Mucosa of descending colon (tissue), 3 donors: ENCODE measurements at regions not wholly inside any gene's neighbourhood (a gene's known extent, or its start where the extent isn't known, plus 50 kb on each side); places are given as distances from the start of the nearest gene placed in this dataset.

Experiments used
- ATAC-seq: fragments of 200-7000 bp; cut with Tn5 transposase; one replicate; pipeline ENCODE4 v1.9.1; 2020; ENCODE audit warnings: mild to moderate bottlenecking, moderate library complexity
- DNase-seq, 3 donors: peaks; one replicate each; pipeline ENCODE4 v3.0.0-alpha.2; 2020
- H3K36me3 ChIP-seq: fragments of 200-600 bp; one replicate; pipeline ENCODE4 v1.8.0; 2021; ENCODE audit warnings: low read depth, mild to moderate bottlenecking
- H3K4me1 ChIP-seq: fragments of 200-600 bp; one replicate; pipeline ENCODE4 v1.8.0; 2021; ENCODE audit warnings: low read depth, mild to moderate bottlenecking
- H3K4me3 ChIP-seq: fragments of 200-600 bp; one replicate; pipeline ENCODE4 v1.8.0; 2021; ENCODE audit warnings: mild to moderate bottlenecking
- H3K9me3 ChIP-seq: fragments of 200-600 bp; one replicate; pipeline ENCODE4 v1.8.0; 2021; ENCODE audit warnings: mild to moderate bottlenecking
- intact Hi-C, 2 donors: fragments of 100-400 bp; cut with DNase I in 1 of 2; cut with micrococcal nuclease in 1 of 2; formaldehyde crosslinking; loops; one replicate each; pipeline versions ENCODE4 v1.11.0 to v1.11.1; 2022; cut with DNase I, micrococcal nuclease
- TF ChIP-seq, protein P1 (sequence below): fragments of 200-600 bp; IDR thresholded peaks from one replicate; pipeline ENCODE4 v1.8.0; 2022; ENCODE audit warnings: antibody characterized with exemption, mild to moderate bottlenecking
- donor health status: DM: no; HTN: no; CAD: no; lungs with moderate emphysema.
- donor health status: DM: no; HTN: no; CAD: no.
- donor health status: DM: no; HTN: yes; CAD: no.

DNA sequence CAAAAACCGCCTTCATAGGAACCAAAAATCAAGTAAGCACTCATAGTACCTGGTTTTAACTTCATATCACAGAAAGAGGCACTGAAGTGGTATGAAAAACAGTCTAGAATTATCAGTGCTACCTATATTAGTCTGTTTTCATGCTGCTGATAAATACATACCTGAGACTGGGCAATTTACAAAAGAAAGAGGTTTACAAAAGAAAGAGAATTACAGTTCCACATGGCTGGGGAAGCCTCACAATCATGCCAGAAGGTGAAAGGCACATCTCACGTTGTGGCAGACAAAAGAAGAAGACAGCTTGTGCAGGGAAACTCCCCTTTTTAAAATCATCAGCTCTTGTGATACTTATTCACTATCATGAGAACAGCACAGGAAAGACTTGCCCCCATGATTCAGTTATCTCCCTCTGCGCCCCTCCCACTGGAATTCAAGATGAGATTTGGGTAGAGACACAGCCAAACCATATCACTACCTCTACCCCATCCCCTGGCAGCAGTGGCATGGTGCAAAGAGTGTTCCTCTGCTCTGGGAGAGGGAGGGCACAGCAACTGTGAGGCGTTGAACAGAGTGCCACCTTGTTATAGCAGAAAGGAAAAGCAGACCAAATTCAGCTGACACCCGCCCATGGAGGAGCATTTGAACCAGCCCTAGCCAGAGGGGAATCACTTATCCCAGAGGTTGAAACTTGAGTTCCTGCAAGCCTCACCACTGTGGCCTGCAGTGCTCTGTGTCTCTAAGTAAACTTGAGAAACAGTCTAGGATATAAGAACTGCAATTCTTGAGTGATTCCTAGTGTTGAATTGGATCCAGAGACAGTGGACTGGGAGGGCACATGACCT is 61.9 kb upstream of the PTPRZ1 start:
- TF ChIP-seq, protein P1, sequence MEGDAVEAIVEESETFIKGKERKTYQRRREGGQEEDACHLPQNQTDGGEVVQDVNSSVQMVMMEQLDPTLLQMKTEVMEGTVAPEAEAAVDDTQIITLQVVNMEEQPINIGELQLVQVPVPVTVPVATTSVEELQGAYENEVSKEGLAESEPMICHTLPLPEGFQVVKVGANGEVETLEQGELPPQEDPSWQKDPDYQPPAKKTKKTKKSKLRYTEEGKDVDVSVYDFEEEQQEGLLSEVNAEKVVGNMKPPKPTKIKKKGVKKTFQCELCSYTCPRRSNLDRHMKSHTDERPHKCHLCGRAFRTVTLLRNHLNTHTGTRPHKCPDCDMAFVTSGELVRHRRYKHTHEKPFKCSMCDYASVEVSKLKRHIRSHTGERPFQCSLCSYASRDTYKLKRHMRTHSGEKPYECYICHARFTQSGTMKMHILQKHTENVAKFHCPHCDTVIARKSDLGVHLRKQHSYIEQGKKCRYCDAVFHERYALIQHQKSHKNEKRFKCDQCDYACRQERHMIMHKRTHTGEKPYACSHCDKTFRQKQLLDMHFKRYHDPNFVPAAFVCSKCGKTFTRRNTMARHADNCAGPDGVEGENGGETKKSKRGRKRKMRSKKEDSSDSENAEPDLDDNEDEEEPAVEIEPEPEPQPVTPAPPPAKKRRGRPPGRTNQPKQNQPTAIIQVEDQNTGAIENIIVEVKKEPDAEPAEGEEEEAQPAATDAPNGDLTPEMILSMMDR = no peak
- ATAC-seq (no peak), DNase-seq (no peak)
- Histone ChIP-seq H3K4me3 (no peak overlapping the region), H3K36me3 (no peaks in the 10 kb centered on the region), H3K9me3 (peaks cover 4% of the 10 kb centered on the region), H3K4me1 (no peaks in the 10 kb centered on the region)
- intact Hi-C loops = no loop called here

DNA sequence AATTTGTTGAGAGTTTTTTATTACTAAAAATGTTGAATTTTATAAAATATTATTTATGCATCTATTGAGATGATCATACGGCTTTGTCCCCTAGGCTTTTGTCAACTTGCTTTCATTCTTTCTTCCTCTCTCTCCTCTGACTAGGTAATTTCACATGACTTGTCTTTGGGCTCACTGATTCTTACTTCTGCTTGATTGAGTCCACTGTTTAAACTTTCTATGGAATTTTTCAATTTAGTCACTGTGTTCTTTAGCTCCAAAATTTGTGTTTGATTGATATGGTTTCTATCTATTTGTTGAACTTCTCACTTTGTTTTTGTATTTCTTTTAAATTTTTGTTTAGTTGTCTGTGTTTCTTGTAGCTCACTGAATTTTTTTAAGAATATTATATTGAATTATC is 65.9 kb upstream of the PTPRZ1 start:
- peaks cover 4% of the 10 kb centered on the region for H3K9me3 ChIP-seq
- no peaks in the 10 kb centered on the region for H3K4me1 ChIP-seq
- H3K4me3 ChIP-seq = no peak overlapping the region
- intact Hi-C loops = no loop called here
- TF ChIP-seq, protein P1 = no peak
- no peak for DNase-seq
- no peaks in the 10 kb centered on the region for H3K36me3 ChIP-seq
- ATAC-seq = no peak

DNA sequence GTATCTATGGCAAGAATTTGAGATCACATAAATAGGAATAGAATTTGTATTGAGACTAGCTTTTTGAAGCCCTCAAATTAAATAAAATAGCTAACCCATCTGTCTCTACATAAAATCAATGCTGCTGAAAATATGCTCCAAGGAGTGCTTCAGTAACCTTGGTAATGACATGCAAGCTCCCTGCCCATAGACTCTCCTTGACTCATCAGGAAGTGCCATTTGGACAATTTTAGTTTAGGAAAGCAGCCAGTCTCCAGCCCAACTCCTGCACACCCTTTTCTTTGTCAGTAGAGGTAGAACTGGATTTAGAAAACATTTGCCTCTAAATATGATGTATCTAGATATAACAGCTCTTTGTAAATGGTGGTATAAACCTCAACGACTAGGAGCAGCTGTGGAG is 69.9 kb upstream of the PTPRZ1 start:
- H3K36me3 ChIP-seq = no peaks in the 10 kb centered on the region
- intact Hi-C loops = no loop called here
- TF ChIP-seq, protein P1 = no peak
- ATAC-seq = no peak
- H3K9me3 ChIP-seq = peaks cover 4% of the 10 kb centered on the region
- H3K4me1 ChIP-seq = no peaks in the 10 kb centered on the region
- DNase-seq = no peak
- H3K4me3 ChIP-seq = no peak overlapping the region

DNA sequence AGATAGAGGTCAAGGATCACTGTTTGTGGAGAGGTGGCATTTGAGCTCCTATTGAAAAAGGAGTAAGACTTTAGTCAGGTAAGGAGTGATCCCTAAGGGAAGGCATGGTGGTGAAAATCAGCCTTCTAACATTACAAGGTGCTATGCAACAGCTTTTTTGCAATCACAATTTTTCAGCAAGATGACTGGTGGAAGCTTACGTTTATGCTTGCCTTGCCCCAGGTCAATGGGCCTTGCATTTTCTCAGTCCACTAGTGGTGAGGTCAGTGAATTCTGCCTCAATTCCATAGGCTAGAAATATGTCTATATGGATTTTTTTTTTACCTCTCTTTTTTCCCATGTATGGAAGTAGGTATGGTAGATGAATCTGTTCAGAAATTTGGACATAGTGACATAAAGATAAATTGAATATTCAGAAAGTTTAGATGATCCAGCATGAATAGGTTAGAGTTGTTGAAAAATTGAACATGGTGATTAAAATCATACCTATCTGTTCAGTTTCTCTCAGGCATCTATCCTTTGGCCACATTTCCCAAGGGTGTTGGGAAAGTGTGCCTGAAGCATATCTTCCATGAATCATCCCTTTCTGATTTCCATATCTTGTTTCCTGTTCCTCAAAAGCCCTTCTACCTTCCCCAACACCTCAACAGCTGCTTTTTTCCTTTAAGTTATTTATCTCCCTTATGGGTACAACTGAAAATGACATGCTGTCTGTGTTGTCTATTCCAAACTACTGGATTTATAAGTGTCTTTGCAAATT is 71.9 kb upstream of the PTPRZ1 start:
- no peak for ATAC-seq
- Histone ChIP-seq H3K36me3 (no peaks in the 10 kb centered on the region), H3K4me1 (no peaks in the 10 kb centered on the region), H3K4me3 (no peak overlapping the region), H3K9me3 (no peaks in the 10 kb centered on the region)
- intact Hi-C loops = no loop called here
- DNase-seq = no peak
- TF ChIP-seq, protein P1 = no peak

DNA sequence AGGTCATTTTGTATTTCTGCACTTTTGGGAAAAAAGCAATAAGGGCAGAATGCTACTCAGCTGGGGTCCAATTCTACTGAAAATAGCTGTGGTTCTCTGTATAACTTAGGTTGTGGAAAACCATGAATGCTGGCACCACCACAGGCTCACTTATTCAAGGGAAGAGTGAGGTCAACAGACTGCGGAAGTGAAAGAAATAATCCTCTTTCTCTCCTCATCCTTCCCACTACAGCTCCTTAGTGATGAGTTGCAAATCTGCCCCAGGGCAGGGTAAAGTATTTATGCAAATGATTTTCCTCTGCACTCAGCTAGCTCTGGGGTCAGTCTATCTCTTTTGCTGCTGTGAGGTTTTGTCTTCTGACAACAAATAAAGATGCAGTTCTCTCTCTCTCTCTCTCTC is 74.1 kb upstream of the PTPRZ1 start:
- no peak overlapping the region for H3K4me3 ChIP-seq
- intact Hi-C loops = no loop called here
- DNase-seq (no peak), ATAC-seq (no peak)
- H3K4me1 ChIP-seq = no peaks in the 10 kb centered on the region
- no peaks in the 10 kb centered on the region for H3K36me3 ChIP-seq
- no peaks in the 10 kb centered on the region for H3K9me3 ChIP-seq
- TF ChIP-seq, protein P1 = no peak
